AG10803 (cell line): ENCODE measurements at regions not wholly inside any gene's neighbourhood (a gene's known extent, or its start where the extent isn't known, plus 50 kb on each side); places are given as distances from the start of the nearest gene placed in this dataset.

ENCODE experiments used
- DNase-seq: peaks from one replicate; pipeline ENCODE4 v3.0.0; 2010; ENCODE audit warnings: low read depth
- H3K4me3 ChIP-seq: 2 replicates; pipeline ENCODE4 v1.5.1; 2011; ENCODE audit warnings: mild to moderate bottlenecking, low read length, control low read depth
- CTCF ChIP-seq: conservative IDR thresholded peaks from 2 replicates; pipeline ENCODE4 v1.5.1; 2011; ENCODE audit warnings: mild to moderate bottlenecking, low read length, control low read depth, inconsistent platforms

GRCh38 chr6:28597217-28597835, 71.6 kb downstream of the GPX5 start:
- no peak for TF ChIP-seq CTCF
- H3K4me3 ChIP-seq = peak overlapping the region; percentile 41
- peak; percentile 39 for DNase-seq

GRCh38 chr6:28597924-28598722, 72.4 kb downstream of the GPX5 start:
- peak overlapping the region; percentile 41 for H3K4me3 ChIP-seq
- DNase-seq = no peak
- TF ChIP-seq CTCF = no peak

- no peak for DNase-seq
- no peak for TF ChIP-seq CTCF
- H3K4me3 ChIP-seq = no peak overlapping the region
Observed at GRCh38 chr6:28598757-28599686, 73.3 kb downstream of the GPX5 start.

- no peak for DNase-seq
- H3K4me3 ChIP-seq = no peak overlapping the region
- no peak for TF ChIP-seq CTCF
Observed at GRCh38 chr6:28600245-28600644, 74.6 kb downstream of the GPX5 start.

- H3K4me3 ChIP-seq = no peak overlapping the region
- no peak for TF ChIP-seq CTCF
- no peak for DNase-seq
Observed at GRCh38 chr6:28603891-28604290, 78.2 kb downstream of the GPX5 start.

GRCh38 chr6:28606424-28607391, 81.0 kb downstream of the GPX5 start:
- H3K4me3 ChIP-seq = peak overlapping the region; percentile 48
- peak; percentile 49 for DNase-seq
- TF ChIP-seq CTCF = peak; percentile 45
